ENCODE measurements at regions not wholly inside any gene's neighbourhood (a gene's known extent, or its start where the extent isn't known, plus 50 kb on each side); places are given as distances from the start of the nearest gene placed in this dataset.

- TF ChIP-seq CTCF (IDR thresholded peaks at IDR 0.05; ENCODE audit: low read length) (no peak; the same call in 1 of the 2 replicates), EZH2 (IDR thresholded peaks at IDR 0.05; ENCODE audit: borderline replicate concordance, low read length) (no peak)
- H3K9me3 ChIP-seq (ENCODE audit: low read length): no peaks in the 10 kb centered on the region
- H3K4me1 ChIP-seq (ENCODE audit: insufficient read depth, low read length, severe bottlenecking): no peaks in the 10 kb centered on the region
- no peak overlapping the region for H3K4me3 ChIP-seq (ENCODE audit: low read depth, low read length, poor library complexity, severe bottlenecking)
- no peaks in the 10 kb centered on the region for H3K79me2 ChIP-seq (ENCODE audit: insufficient read depth, low read length)
- H3K36me3 ChIP-seq (ENCODE audit: insufficient read depth, low read length): no peaks in the 10 kb centered on the region
- no peaks in the 10 kb centered on the region for H4K20me1 ChIP-seq (ENCODE audit: insufficient read depth, low read length)
- no peak overlapping the region for H2AFZ ChIP-seq (ENCODE audit: low read length)
- no peaks in the 10 kb centered on the region for H3K27me3 ChIP-seq (ENCODE audit: insufficient read depth, low read length)
- H3K9me2 ChIP-seq (ENCODE audit: low read depth, low read length): no peaks in the 10 kb centered on the region
- no peak overlapping the region for H3K27ac ChIP-seq (ENCODE audit: low read depth, low read length, poor library complexity, severe bottlenecking)
- H3F3A ChIP-seq (ENCODE audit: insufficient read depth, low read length): no peaks in the 10 kb centered on the region
- no peak overlapping the region; the same call in 1 of the 2 replicates for H3K4me2 ChIP-seq (ENCODE audit: low read length)
- H3K9ac ChIP-seq (ENCODE audit: low read length): no peak overlapping the region
Measured at GRCh38 chr4:171629737-171630136, 183.5 kb upstream of the GALNTL6 start.

- H3K79me2 ChIP-seq (ENCODE audit: insufficient read depth, low read length): no peaks in the 10 kb centered on the region
- no peak overlapping the region for H3K4me3 ChIP-seq (ENCODE audit: low read depth, low read length, poor library complexity, severe bottlenecking)
- no peak overlapping the region for H3K9ac ChIP-seq (ENCODE audit: low read length)
- no peak overlapping the region for H3K27ac ChIP-seq (ENCODE audit: low read depth, low read length, poor library complexity, severe bottlenecking)
- H3F3A ChIP-seq (ENCODE audit: insufficient read depth, low read length): no peaks in the 10 kb centered on the region
- no peaks in the 10 kb centered on the region for H3K9me3 ChIP-seq (ENCODE audit: low read length)
- no peaks in the 10 kb centered on the region for H3K9me2 ChIP-seq (ENCODE audit: low read depth, low read length)
- H2AFZ ChIP-seq (ENCODE audit: low read length): no peak overlapping the region
- H3K4me1 ChIP-seq (ENCODE audit: insufficient read depth, low read length, severe bottlenecking): no peaks in the 10 kb centered on the region
- TF ChIP-seq EZH2 (IDR thresholded peaks at IDR 0.05; ENCODE audit: borderline replicate concordance, low read length) (no peak), CTCF (IDR thresholded peaks at IDR 0.05; ENCODE audit: low read length) (no peak)
- H3K4me2 ChIP-seq (ENCODE audit: low read length): no peak overlapping the region
- no peaks in the 10 kb centered on the region for H3K36me3 ChIP-seq (ENCODE audit: insufficient read depth, low read length)
- no peaks in the 10 kb centered on the region for H4K20me1 ChIP-seq (ENCODE audit: insufficient read depth, low read length)
- no peaks in the 10 kb centered on the region for H3K27me3 ChIP-seq (ENCODE audit: insufficient read depth, low read length)
Measured at GRCh38 chr4:171629182-171629581, 184.0 kb upstream of the GALNTL6 start.

- H4K20me1 ChIP-seq (ENCODE audit: insufficient read depth, low read length): no peaks in the 10 kb centered on the region
- no peak overlapping the region for H2AFZ ChIP-seq (ENCODE audit: low read length)
- TF ChIP-seq CTCF (IDR thresholded peaks at IDR 0.05; ENCODE audit: low read length): no peak
- no peak for TF ChIP-seq EZH2 (IDR thresholded peaks at IDR 0.05; ENCODE audit: borderline replicate concordance, low read length)
- no peaks in the 10 kb centered on the region for H3K27me3 ChIP-seq (ENCODE audit: insufficient read depth, low read length)
- no peak overlapping the region for H3K4me3 ChIP-seq (ENCODE audit: low read depth, low read length, poor library complexity, severe bottlenecking)
- no peaks in the 10 kb centered on the region for H3K79me2 ChIP-seq (ENCODE audit: insufficient read depth, low read length)
- H3F3A ChIP-seq (ENCODE audit: insufficient read depth, low read length): no peaks in the 10 kb centered on the region
- H3K9me2 ChIP-seq (ENCODE audit: low read depth, low read length): no peaks in the 10 kb centered on the region
- no peak overlapping the region for H3K27ac ChIP-seq (ENCODE audit: low read depth, low read length, poor library complexity, severe bottlenecking)
- H3K9me3 ChIP-seq (ENCODE audit: low read length): no peaks in the 10 kb centered on the region
- H3K9ac ChIP-seq (ENCODE audit: low read length): no peak overlapping the region
- no peak overlapping the region for H3K4me2 ChIP-seq (ENCODE audit: low read length)
- H3K4me1 ChIP-seq (ENCODE audit: insufficient read depth, low read length, severe bottlenecking): no peaks in the 10 kb centered on the region
- no peaks in the 10 kb centered on the region for H3K36me3 ChIP-seq (ENCODE audit: insufficient read depth, low read length)
Measured at GRCh38 chr4:171626554-171626953, 186.7 kb upstream of the GALNTL6 start.

All from OCI-LY1 (cell line).